Hypothalamus (tissue), 51 donors: ENCODE measurements at regions not wholly inside any gene's neighbourhood (a gene's known extent, or its start where the extent isn't known, plus 50 kb on each side); places are given as distances from the start of the nearest gene placed in this dataset.

Experiments used
- DNase-seq, 51 donors: peaks; one replicate each; lab custom pipeline; 2025; lab: John Stamatoyannopoulos, UW

- DNase-seq: no peak
Observed at GRCh38 chr2:144094408-144095151, 425.3 kb downstream of the ZEB2 start.

- no peak for DNase-seq
Observed at GRCh38 chr2:144091622-144092021, 428.3 kb downstream of the ZEB2 start.

- no peak for DNase-seq
Observed at GRCh38 chr2:144088863-144089262, 431.1 kb downstream of the ZEB2 start.

GRCh38 chr2:144086965-144087364 lies 433.0 kb downstream of the ZEB2 start:
- DNase-seq: no peak

- no peak for DNase-seq
Observed at GRCh38 chr2:144085016-144085415, 434.9 kb downstream of the ZEB2 start.

- no peak for DNase-seq
Observed at GRCh38 chr2:144084114-144084661, 435.7 kb downstream of the ZEB2 start.

- peak in 1 of 51 donors; percentile 9 for DNase-seq
Observed at GRCh38 chr2:144083211-144083610, 436.7 kb downstream of the ZEB2 start.

GRCh38 chr2:144082777-144083176 lies 437.1 kb downstream of the ZEB2 start:
- no peak for DNase-seq

- DNase-seq: no peak
Observed at GRCh38 chr2:144082327-144082726, 437.6 kb downstream of the ZEB2 start.

GRCh38 chr2:144081272-144081671 lies 438.6 kb downstream of the ZEB2 start:
- no peak for DNase-seq

GRCh38 chr2:144079803-144080202 lies 440.1 kb downstream of the ZEB2 start:
- DNase-seq: no peak

- no peak for DNase-seq
Observed at GRCh38 chr2:144078802-144079724, 440.9 kb downstream of the ZEB2 start.

GRCh38 chr2:144078106-144078505 lies 441.8 kb downstream of the ZEB2 start:
- no peak for DNase-seq

- DNase-seq: no peak
Observed at GRCh38 chr2:144074450-144074849, 445.5 kb downstream of the ZEB2 start.

GRCh38 chr2:144071461-144071860 lies 448.5 kb downstream of the ZEB2 start:
- DNase-seq: no peak

GRCh38 chr2:144067506-144067905 lies 452.4 kb downstream of the ZEB2 start:
- no peak for DNase-seq

- DNase-seq: no peak
Observed at GRCh38 chr2:144063602-144064001, 456.3 kb downstream of the ZEB2 start.

- DNase-seq: no peak
Observed at GRCh38 chr2:144054911-144055310, 465.0 kb downstream of the ZEB2 start.

- DNase-seq: no peak
Observed at GRCh38 chr2:144052083-144052482, 467.8 kb downstream of the ZEB2 start.

- DNase-seq: no peak
Observed at GRCh38 chr2:144049137-144049536, 470.8 kb downstream of the ZEB2 start.

- no peak for DNase-seq
Observed at GRCh38 chr2:144048631-144049060, 471.3 kb downstream of the ZEB2 start.
